C4-2B (cell line): ENCODE measurements at regions not wholly inside any gene's neighbourhood (a gene's known extent, or its start where the extent isn't known, plus 50 kb on each side); places are given as distances from the start of the nearest gene placed in this dataset.
A peak's percentile ranks its signal among the peaks of the same experiment; 100 is the strongest.

Source experiments
- H3K27ac ChIP-seq: fragments of 450-650 bp; 2 replicates; pipeline ENCODE4 v1.5.1; 2017
- ZFX ChIP-seq: fragments of 450-650 bp; IDR thresholded peaks from 2 replicates; pipeline ENCODE4 v1.6.1; 2017
- TF ChIP-seq, protein P1 (sequence below): fragments of 450-650 bp; conservative IDR thresholded peaks from 2 replicates; pipeline ENCODE4 v1.5.1; 2017; ENCODE audit warnings: mild to moderate bottlenecking

DNA sequence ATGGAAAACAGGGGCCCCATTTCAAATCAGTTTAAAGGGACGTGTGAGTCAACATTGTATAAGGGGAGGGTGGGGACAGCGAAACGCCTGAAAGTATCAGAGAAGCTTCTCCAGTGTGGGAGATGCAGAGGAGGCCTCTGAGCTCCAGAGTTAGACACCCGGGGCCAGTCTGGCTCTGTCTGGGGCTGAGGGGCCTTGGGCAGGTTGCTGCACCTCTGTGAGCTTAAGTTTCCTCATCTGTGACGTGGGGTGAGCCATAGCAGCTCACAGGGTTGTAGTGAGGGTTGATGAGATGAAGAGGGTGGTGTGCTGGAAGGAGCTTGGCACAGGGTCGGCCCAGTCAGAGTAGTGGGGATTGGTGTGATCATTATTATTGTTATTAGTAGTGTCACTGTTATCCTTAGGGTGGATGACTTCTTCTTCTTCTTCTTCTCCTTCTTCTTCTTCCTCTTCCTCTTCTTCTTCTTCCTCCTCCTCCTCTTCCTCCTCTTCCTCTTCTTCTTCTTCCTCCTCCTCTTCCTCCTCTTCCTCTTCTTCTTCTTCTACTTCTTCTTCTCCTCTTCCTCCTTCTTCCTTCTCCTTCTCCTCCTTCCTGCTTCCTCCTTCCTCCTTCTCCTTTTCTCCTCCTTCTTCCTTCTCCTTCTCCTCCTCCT, 282.0 kb downstream of the PTPRU start:
- H3K27ac ChIP-seq, result no peak overlapping the region
- TF ChIP-seq, protein P1, sequence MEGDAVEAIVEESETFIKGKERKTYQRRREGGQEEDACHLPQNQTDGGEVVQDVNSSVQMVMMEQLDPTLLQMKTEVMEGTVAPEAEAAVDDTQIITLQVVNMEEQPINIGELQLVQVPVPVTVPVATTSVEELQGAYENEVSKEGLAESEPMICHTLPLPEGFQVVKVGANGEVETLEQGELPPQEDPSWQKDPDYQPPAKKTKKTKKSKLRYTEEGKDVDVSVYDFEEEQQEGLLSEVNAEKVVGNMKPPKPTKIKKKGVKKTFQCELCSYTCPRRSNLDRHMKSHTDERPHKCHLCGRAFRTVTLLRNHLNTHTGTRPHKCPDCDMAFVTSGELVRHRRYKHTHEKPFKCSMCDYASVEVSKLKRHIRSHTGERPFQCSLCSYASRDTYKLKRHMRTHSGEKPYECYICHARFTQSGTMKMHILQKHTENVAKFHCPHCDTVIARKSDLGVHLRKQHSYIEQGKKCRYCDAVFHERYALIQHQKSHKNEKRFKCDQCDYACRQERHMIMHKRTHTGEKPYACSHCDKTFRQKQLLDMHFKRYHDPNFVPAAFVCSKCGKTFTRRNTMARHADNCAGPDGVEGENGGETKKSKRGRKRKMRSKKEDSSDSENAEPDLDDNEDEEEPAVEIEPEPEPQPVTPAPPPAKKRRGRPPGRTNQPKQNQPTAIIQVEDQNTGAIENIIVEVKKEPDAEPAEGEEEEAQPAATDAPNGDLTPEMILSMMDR, result no peak
- TF ChIP-seq ZFX, result no peak

DNA sequence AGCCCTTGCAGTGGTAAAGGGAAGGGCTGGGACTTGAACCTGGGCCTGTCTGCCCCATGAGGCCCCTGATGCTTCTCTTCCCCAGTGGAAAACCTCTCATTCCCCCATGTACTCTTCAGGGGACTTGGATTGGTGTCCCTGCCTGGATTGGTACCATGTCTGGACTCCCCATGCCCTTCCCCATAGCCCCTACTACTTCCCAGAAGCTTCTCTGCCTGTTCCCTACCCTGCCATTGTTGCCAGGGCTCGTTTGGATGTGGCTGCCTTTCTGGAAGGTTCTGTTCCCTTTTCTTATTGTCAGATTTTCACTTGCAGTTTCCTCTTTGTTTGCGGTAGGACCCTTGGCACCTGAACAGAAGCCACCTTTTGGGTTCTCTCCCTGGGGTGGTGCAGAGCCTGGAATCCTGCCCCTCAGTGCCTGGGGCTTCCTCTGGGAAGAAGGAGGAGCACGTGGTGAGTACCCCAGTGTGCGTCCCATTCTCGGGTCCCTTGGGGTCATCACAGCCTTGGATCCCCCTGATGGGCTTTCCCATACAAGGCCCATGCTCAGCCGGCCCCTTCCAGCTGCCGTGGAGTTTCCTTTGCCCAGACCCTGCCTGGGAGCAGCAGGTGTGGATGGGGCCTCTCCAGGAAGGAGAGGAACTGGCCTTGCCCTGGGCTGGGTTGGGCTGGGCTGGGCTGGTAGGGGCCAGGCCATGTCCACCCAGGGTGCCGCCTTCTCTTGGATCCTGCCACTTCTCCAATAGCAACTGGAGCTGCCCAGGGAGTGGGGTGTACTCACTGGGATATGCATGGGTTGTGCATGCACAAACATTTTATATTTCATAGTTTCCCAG, 281.1 kb downstream of the PTPRU start:
- no peak overlapping the region for H3K27ac ChIP-seq
- TF ChIP-seq, protein P1, result no peak
- TF ChIP-seq ZFX, result no peak

DNA sequence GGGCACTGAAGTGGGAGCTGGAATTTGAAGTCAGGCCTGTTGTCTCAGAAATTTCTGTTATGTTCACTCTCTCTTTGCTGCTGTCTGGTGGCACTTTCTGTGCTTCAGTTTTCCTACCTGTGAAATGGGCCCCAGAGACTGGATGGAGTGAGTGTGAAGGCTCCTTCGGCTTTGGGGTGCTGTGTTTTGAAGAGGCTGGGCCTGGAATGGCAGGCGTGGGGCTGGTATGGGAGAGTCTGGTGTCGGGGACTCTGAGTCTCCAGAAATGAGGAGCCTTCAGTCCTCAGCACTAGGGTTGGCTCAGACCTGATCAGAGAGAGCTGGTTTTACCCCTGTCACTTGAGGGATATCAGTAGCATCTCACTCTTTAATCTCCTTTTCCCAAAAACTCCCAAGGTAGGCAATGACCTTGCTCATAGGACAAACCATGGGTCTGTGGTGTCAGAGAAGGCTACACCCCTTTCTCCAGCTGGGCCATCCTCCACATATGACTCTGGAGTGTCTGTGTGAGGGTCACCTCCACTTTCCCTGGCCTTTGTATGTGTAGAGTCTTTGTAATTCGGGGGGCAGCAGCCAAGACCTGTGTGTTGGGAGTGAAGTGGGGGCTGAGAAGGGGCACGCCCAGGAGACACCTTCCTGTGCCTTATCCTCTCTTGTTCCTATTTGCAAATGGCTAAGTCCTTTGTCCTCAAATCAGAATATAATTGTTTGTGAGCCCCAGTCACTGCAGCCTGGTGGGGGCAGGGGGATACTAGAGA, 279.9 kb downstream of the PTPRU start:
- no peak overlapping the region for H3K27ac ChIP-seq
- TF ChIP-seq, protein P1, result no peak
- no peak for TF ChIP-seq ZFX

DNA sequence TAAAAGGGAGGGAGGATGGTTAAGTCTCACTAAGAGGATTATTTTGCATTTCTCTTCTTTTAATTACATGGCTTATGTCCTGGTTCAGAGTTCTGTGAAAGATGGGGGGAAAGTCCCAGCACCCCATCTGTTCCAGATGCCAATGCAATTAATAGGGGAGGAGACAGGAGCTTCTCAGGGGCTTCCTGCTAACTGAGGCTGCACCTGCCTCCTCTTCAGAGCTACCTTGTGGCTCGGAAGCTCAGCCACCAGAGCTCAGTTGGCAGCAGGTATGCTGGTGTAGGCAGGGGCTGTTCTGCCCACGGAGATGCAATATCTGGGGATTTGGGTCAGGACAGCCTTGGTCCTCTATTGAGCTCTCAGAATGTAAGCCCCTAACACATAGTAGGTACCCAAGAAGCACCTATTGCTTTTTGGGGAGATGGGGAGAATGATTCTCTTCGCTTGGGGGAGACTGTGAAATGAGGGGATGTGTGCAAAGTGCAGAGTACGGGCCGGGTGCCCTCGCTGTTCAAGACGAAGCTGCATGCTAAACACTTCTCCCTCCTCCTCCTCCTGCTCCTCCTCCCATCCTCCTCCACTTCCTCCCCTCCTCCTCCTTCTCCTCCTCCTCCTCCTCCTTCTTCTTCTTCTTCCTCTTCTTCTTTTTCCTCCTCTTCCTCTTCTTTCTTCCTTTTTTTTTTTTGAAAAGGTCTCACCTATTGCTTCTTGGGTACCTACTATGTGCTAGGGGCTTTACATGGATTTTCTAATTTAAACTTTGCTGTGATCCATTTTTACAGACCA, 279.0 kb downstream of the PTPRU start:
- H3K27ac ChIP-seq, result no peak overlapping the region
- TF ChIP-seq ZFX, result no peak
- TF ChIP-seq, protein P1, result no peak

DNA sequence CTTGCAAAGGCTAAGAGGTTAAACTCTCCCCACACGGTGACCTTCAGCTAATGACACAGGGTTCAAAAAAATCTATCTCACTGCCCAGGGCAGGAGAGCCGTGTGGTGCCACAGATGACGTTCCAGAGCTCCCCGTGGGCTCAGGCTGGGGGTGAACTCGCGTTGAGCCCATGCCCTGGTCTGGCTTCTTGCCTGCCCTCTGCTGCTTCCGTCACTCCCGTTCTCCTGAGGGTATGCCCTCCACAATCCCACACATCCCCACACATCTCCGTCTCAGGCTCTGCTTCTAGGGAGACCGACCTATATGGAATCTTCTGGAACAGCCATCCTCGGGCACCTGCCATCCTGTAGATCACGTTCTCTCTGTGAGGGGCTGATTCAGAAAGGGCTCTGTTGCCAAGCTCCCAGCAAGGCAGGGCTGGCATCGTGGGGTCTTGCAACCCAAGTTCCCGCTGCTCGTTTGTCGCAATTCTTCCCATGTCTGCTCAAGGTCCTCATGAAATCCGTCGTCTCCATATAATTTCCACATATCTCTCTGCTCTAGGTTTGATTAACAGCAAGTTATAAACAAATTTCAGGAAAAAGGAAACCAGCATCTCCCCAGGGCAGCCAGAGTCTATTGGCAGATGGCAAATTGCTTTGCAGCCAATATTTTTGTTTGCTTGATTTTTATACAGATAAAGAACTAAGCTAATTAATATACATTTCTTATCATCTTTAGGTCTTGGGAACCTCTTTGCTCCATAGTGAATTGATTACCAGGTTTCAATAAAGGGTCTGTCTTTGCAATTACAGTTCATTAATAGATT, 278.2 kb downstream of the PTPRU start:
- H3K27ac ChIP-seq, result no peak overlapping the region
- no peak for TF ChIP-seq ZFX
- TF ChIP-seq, protein P1, result no peak

DNA sequence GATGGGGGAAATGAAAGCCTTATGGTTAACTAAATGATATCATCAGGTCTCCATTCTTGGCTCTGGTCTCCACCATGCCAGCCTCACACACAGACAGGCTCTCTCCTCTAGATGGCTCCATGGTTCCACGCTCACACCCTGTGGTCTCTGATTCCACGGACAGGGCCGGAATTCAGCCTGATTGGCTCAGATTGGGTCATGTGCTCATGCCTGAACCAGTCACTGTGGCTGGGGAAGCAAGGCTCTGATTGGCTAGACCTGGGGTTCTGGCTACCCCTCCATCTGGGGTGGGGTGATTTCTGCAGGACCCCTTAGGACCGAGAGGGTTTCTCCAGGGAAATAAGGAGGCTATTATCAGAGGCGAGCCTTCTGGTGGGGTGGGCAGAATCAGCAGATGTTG, 277.0 kb downstream of the PTPRU start:
- no peak for TF ChIP-seq ZFX
- TF ChIP-seq, protein P1, result peak; percentile 77
- H3K27ac ChIP-seq, result no peak overlapping the region
